ENCODE measurements at regions not wholly inside any gene's neighbourhood (a gene's known extent, or its start where the extent isn't known, plus 50 kb on each side); places are given as distances from the start of the nearest gene placed in this dataset.

DNA sequence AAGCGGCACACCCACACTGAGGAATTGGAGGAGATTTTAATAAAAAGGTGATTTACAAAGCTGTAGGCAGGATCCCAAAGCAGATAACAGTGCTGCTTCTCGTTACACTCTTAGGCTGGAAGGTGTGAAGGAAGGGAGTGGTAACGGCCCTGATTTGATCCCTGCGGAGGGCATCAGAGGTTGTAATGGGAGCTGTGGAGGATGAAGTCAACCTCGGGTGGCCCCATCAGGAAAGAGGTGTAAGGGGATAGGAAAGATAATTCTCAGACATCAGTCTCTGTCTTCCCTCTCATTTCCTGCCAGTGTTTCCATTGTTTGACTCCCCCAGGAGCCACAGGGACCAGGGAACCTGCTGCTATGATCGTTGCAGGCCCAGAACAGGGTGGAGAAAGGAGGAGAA, 245.7 kb upstream of the NOX3 start:
- TF ChIP-seq POLR2A (IDR thresholded peaks at IDR 0.05), result no peak
- TF ChIP-seq, protein P1, sequence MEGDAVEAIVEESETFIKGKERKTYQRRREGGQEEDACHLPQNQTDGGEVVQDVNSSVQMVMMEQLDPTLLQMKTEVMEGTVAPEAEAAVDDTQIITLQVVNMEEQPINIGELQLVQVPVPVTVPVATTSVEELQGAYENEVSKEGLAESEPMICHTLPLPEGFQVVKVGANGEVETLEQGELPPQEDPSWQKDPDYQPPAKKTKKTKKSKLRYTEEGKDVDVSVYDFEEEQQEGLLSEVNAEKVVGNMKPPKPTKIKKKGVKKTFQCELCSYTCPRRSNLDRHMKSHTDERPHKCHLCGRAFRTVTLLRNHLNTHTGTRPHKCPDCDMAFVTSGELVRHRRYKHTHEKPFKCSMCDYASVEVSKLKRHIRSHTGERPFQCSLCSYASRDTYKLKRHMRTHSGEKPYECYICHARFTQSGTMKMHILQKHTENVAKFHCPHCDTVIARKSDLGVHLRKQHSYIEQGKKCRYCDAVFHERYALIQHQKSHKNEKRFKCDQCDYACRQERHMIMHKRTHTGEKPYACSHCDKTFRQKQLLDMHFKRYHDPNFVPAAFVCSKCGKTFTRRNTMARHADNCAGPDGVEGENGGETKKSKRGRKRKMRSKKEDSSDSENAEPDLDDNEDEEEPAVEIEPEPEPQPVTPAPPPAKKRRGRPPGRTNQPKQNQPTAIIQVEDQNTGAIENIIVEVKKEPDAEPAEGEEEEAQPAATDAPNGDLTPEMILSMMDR (IDR thresholded peaks at IDR 0.05), result no peak
